ENCODE measurements at regions not wholly inside any gene's neighbourhood (a gene's known extent, or its start where the extent isn't known, plus 50 kb on each side); places are given as distances from the start of the nearest gene placed in this dataset.
"Not testable (repeated sequence)": the region's sequence is repeated elsewhere in the genome, so short reads cannot be mapped to it uniquely, and the experiment has no call there.

- DNase-seq (ENCODE audit: low spot score), result no peak
Measured at GRCh38 chr4:179248821-179249220, 1806.6 kb upstream of the AGA start.

DNA sequence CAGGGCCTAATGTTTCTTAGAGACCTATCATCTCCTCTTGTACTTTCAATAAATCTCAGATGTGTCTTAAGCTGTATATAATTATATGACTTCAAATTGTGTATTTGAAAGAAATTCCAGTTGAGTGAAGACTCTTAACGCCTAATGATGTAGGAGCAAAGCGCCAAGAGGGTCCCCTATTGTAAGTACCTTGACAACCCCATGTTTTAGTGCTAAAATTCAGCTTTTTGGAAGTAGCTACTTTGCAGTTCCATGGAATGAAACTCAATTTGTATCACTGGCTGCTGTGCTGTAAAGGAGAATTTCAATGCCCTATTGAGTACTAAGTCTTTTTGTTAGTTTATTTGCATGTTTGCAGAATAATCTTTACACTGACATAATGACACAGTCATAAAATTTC lies 1826.6 kb upstream of the AGA start:
- no peak for DNase-seq (ENCODE audit: low spot score)

GRCh38 chr4:179272282-179272681 lies 1830.0 kb upstream of the AGA start:
- DNase-seq (ENCODE audit: low spot score), result no peak

- no peak for DNase-seq (ENCODE audit: low spot score)
Measured at GRCh38 chr4:179278647-179279046, 1836.4 kb upstream of the AGA start.

GRCh38 chr4:179285696-179286095 lies 1843.5 kb upstream of the AGA start:
- no peak for DNase-seq (ENCODE audit: low spot score)

GRCh38 chr4:179291657-179292056 lies 1849.4 kb upstream of the AGA start:
- no peak for DNase-seq (ENCODE audit: low spot score)

DNA sequence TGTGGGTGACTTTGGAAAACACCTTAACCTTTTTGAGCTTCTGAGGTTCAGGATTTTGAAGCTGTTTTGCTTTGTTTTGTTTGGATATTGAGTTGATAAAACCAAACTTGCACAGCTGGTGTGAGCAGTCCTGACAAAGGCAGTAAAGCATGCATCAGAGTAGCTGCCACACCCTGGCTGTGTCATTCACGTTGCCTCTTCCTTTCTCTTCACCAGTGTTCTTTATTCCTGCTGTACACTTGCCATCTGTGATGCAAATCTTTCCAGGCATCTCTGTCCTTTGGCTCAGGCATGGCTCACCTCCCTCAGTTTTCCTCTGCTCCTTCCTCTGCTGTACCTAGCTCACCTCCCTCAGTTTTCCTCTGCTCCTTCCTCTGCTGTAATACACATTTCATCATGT lies 1850.2 kb upstream of the AGA start:
- DNase-seq (ENCODE audit: low spot score), result no peak

DNA sequence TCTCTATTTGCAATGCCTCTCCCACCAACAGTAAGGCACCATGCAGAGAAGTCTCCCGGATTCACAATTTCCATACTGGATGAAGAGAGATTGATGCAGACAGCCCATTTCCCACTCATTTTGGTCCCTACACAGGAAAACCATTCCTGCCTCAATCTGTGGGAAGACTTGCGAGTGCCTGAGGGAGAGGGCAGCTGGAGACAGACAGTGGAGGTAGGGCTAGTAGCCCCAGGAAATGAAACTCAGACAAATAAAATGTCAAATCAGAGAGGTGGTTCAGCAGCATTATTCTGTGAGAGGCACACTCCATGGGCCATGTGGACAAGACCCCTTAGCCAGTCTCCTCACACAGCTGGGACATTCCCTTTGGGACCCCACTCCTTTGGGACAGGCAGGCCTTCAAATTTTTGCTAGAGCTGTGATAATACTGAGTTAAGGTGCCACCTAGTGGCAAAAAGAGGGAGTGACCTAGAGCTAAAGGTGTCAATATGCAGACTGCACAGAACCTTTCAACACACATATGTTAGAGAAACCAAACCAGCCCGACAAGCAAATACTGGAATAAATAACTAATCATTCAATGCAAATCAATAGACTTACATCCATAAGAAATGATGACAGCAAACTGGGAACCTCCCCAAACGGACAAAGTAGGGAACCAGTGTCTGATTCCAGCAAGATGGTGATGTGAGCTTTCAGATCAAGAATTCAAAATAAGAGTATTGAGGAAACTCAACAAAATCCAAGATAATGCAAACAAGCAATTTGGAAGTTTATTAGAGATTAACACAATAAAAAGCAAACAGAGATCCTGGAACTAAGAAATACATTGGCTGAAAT lies 1865.3 kb upstream of the AGA start:
- no peak for DNase-seq (ENCODE audit: low spot score)

GRCh38 chr4:179313823-179314222 lies 1871.6 kb upstream of the AGA start:
- no peak for DNase-seq (ENCODE audit: low spot score)

DNA sequence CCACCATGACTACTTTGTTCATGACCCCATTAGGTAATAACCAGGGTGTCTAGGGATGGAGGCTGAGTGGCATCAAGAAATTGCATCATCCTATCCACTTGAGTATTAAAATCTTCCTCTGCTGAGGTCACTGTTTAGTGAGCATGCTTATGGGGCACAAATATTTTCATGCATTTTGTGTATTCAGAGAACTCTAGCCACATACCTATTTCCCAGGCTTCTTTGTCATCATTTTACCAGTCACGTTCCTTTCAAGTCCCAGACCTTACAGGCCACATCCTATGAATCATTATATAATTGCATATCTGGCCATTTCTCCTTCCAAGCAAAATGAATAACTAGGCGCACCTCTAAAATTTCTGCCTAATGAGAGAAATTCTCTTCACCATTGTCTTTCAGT lies 1882.9 kb upstream of the AGA start:
- DNase-seq (ENCODE audit: low spot score), result no peak

DNA sequence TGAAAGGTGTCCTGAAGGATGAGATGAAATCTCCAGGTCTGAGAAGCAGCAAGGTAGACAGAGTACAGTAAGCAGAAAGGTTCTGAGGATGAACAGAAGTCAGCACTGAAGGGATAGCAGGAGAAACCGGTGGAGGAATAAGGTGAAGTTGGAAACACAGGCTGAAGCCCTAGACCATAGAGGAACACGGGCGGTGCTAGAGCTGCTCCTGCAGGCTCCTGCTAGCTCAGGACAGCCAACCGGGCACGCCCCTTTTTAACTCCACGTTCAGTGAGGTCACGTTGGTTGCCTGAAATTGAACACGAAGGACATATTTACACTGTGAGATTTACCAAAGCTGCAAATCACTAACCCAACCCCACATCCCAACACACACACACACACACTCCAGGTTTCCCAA lies 1886.4 kb upstream of the AGA start:
- DNase-seq (ENCODE audit: low spot score), result no peak

DNA sequence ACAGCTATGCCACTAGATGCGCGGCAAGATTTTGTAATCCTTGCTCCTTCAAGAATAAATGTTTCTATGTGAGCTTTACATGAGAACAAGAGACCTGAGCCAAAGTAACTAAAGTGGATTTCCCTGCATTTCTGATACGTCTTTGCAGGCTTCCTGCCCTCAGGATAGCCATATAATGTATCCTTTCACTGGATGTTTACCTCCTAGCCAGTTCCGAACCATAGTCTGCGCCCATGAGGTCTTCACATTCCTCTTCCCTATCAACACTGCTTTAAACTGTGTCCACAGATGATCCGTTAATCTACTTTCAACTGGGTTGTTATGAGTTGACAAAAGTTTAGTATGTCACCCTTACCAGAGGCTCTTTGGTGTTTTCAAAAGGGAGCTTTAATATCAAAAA lies 1889.1 kb upstream of the AGA start:
- no peak for DNase-seq (ENCODE audit: low spot score)

DNA sequence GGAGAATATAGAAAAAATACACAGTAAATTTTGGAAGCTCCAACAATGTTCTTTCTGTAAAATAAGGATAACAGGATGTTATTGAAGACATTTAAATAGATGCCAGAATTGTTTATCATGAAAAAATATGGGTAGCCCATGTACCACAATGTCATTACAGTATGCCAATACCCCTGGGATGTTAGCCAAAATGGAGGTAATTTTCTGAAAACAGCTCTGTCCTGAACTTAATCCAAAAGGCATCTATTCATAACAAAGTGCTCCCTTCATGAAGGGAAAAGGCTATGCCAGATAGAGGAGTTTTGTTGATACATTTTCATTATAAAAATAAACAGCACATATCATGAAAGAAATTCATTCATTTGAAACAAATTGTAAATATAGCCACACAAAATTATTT lies 1902.6 kb upstream of the AGA start:
- no peak for DNase-seq (ENCODE audit: low spot score)

- DNase-seq (ENCODE audit: low spot score), result no peak
Measured at GRCh38 chr4:179352221-179352620, 1910.0 kb upstream of the AGA start.

DNA sequence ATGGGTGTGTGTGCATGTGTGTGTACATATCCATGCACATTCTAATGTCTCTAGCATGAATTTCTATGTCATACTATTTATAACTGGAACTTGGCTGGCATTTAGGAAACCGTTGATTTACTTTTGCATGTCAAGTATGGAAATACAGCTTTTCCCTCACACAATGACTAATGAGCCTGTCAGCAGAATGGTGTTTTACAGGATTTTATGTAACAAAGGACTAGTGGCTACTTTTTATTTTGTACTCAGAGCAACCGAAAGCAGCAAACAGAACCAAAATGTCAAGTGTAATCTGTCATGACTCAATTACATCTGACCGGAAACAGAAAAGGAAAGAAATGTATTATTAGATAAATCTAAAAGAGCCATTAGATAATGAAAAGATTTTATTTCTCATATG lies 1911.5 kb upstream of the AGA start:
- no peak for DNase-seq (ENCODE audit: low spot score)

- no peak for DNase-seq (ENCODE audit: low spot score)
Measured at GRCh38 chr4:179361978-179362486, 1919.8 kb upstream of the AGA start.

- not testable (repeated sequence) for DNase-seq (ENCODE audit: low spot score)
Measured at GRCh38 chr4:179365932-179366331, 1923.7 kb upstream of the AGA start.

DNA sequence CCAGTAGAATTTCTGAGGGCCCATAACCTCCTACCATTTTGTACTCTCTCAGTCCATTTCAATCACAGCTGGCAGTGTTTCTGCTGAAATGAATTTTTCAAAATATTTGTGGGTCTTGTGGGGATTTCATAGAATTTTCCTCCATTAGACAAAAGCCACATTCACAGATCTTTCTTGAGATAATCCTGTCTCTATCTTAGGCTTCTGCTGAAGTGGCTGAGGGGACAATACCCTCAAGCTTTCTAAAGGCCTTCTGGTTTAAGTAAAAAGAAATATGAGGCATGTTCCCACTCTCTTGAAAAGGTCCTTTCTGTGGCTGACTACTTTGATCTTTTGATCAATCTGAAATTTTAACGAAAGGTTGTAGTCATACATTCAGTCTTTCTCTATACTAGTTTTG lies 1930.0 kb upstream of the AGA start:
- no peak for DNase-seq (ENCODE audit: low spot score)

DNA sequence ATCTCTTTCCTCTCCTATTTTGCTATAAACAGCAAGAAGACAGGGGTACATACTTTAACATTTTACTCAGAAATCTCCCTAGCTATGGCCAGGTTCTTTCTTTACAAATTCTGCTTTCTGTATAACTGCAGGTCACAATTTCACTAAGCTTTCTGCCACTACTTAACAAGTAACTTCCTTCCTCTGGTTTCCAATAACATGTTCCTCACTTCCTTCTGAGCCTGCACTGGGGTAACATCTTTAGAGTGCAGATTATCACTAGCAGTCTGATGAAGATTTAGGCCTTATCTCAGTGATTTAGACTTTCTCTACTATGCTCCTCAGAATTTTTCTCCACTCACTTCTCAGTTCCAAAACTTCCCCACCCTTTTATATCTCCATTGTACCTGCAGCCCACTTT lies 1930.5 kb upstream of the AGA start:
- DNase-seq (ENCODE audit: low spot score), result no peak

GRCh38 chr4:179378847-179379246 lies 1936.6 kb upstream of the AGA start:
- not testable (repeated sequence) for DNase-seq (ENCODE audit: low spot score)

GRCh38 chr4:179392787-179393186 lies 1950.5 kb upstream of the AGA start:
- no peak for DNase-seq (ENCODE audit: low spot score)

DNA sequence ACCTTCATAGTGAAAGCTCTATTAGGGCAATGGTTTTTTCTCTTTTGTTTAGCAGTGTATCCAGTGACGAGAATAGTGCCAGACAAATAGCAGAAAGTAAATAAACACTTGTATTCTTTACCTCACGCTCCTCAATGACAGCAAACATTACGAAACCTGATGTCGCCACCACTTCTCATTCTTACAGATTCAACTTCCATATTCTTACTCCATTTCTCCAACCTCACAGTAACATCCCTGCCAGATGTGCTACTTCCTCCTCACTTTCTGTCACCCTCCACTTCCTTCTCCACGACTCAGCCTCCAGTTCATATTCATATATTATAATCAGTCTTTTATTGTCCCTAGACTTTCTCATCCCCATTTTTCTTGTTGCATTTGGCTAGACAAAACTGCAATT lies 1956.2 kb upstream of the AGA start:
- no peak for DNase-seq (ENCODE audit: low spot score)

GRCh38 chr4:179399054-179399782 lies 1957.0 kb upstream of the AGA start:
- DNase-seq (ENCODE audit: low spot score), result no peak

Measured in umbilical cord (tissue), 1 donor.